ENCODE measurements at regions not wholly inside any gene's neighbourhood (a gene's known extent, or its start where the extent isn't known, plus 50 kb on each side); places are given as distances from the start of the nearest gene placed in this dataset.

GRCh38 chr1:221100611-221101010 lies 221.4 kb downstream of the HLX start:
- DNase-seq (ENCODE audit: low spot score) = no peak
- intact Hi-C loops (cut with micrococcal nuclease; ENCODE audit: unreplicated experiment) = no loop called here

GRCh38 chr1:221101807-221102605 lies 222.8 kb downstream of the HLX start:
- DNase-seq (ENCODE audit: low spot score) = no peak
- Histone ChIP-seq H3K4me3 (ENCODE audit: low read depth, low read length, poor library complexity, severe bottlenecking) (no peak overlapping the region), H3K36me3 (ENCODE audit: insufficient read depth, low read length) (no peaks in the 10 kb centered on the region), H4K20me1 (ENCODE audit: insufficient read depth, low read length) (no peaks in the 10 kb centered on the region), H3K9me3 (ENCODE audit: low read length) (no peaks in the 10 kb centered on the region), H3K79me2 (ENCODE audit: insufficient read depth, low read depth, low read length) (no peaks in the 10 kb centered on the region), H2AFZ (ENCODE audit: low read length) (no peak overlapping the region), H3K27ac (ENCODE audit: low read depth, low read length, poor library complexity, severe bottlenecking) (no peak overlapping the region), H3K9me2 (ENCODE audit: insufficient read depth, low read length) (no peaks in the 10 kb centered on the region), H3K4me2 (ENCODE audit: low read length) (no peak overlapping the region), H3K4me1 (ENCODE audit: insufficient read depth, low read length, poor library complexity, severe bottlenecking) (no peaks in the 10 kb centered on the region)
- POLR2A ChIA-PET = no interaction called here
- TF ChIP-seq EZH2phosphoT487 (IDR thresholded peaks at IDR 0.05; ENCODE audit: borderline replicate concordance, low read depth, low read length) (no peak), CTCF (conservative IDR thresholded peaks at IDR 0.05; ENCODE audit: low read length) (no peak)
- CTCF ChIA-PET (ENCODE audit: unreplicated experiment) = no interaction called here
- no TSS peak for BruUV-seq (replicated peaks)
- intact Hi-C loops (cut with micrococcal nuclease; ENCODE audit: unreplicated experiment) = no loop called here

More at GRCh38 chr1:221100611-221101010, 221.4 kb downstream of the HLX start:
- H3K4me3 ChIP-seq (ENCODE audit: low read depth, low read length, poor library complexity, severe bottlenecking) = no peak overlapping the region
- H4K20me1 ChIP-seq (ENCODE audit: insufficient read depth, low read length) = no peaks in the 10 kb centered on the region
- CTCF ChIA-PET (ENCODE audit: unreplicated experiment) = no interaction called here
- H3K36me3 ChIP-seq (ENCODE audit: insufficient read depth, low read length) = no peaks in the 10 kb centered on the region
- H3K9me3 ChIP-seq (ENCODE audit: low read length) = no peaks in the 10 kb centered on the region
- H3K79me2 ChIP-seq (ENCODE audit: insufficient read depth, low read depth, low read length) = no peaks in the 10 kb centered on the region
- no peak overlapping the region for H3K27ac ChIP-seq (ENCODE audit: low read depth, low read length, poor library complexity, severe bottlenecking)
- H2AFZ ChIP-seq (ENCODE audit: low read length) = no peak overlapping the region
- no peaks in the 10 kb centered on the region for H3K4me1 ChIP-seq (ENCODE audit: insufficient read depth, low read length, poor library complexity, severe bottlenecking)
- POLR2A ChIA-PET = no interaction called here
- H3K4me2 ChIP-seq (ENCODE audit: low read length) = no peak overlapping the region
- no peaks in the 10 kb centered on the region for H3K9me2 ChIP-seq (ENCODE audit: insufficient read depth, low read length)
- no TSS peak for BruUV-seq (replicated peaks)
- no peak for TF ChIP-seq CTCF (conservative IDR thresholded peaks at IDR 0.05; ENCODE audit: low read length)
- no peak for TF ChIP-seq EZH2phosphoT487 (IDR thresholded peaks at IDR 0.05; ENCODE audit: borderline replicate concordance, low read depth, low read length)

- no peaks in the 10 kb centered on the region for H4K20me1 ChIP-seq (ENCODE audit: insufficient read depth, low read length)
- DNase-seq (ENCODE audit: low spot score) = no peak
- CTCF ChIA-PET (ENCODE audit: unreplicated experiment) = no interaction called here
- TF ChIP-seq CTCF (conservative IDR thresholded peaks at IDR 0.05; ENCODE audit: low read length) = no peak
- TF ChIP-seq EZH2phosphoT487 (IDR thresholded peaks at IDR 0.05; ENCODE audit: borderline replicate concordance, low read depth, low read length) = no peak
- no peak overlapping the region for H3K4me3 ChIP-seq (ENCODE audit: low read depth, low read length, poor library complexity, severe bottlenecking)
- no peaks in the 10 kb centered on the region for H3K79me2 ChIP-seq (ENCODE audit: insufficient read depth, low read depth, low read length)
- no TSS peak for BruUV-seq (replicated peaks)
- no peaks in the 10 kb centered on the region for H3K36me3 ChIP-seq (ENCODE audit: insufficient read depth, low read length)
- no peak overlapping the region for H3K4me2 ChIP-seq (ENCODE audit: low read length)
- intact Hi-C loops (cut with micrococcal nuclease; ENCODE audit: unreplicated experiment) = no loop called here
- H2AFZ ChIP-seq (ENCODE audit: low read length) = no peak overlapping the region
- no peaks in the 10 kb centered on the region for H3K9me3 ChIP-seq (ENCODE audit: low read length)
- POLR2A ChIA-PET = no interaction called here
- no peaks in the 10 kb centered on the region for H3K4me1 ChIP-seq (ENCODE audit: insufficient read depth, low read length, poor library complexity, severe bottlenecking)
- H3K9me2 ChIP-seq (ENCODE audit: insufficient read depth, low read length) = no peaks in the 10 kb centered on the region
- H3K27ac ChIP-seq (ENCODE audit: low read depth, low read length, poor library complexity, severe bottlenecking) = no peak overlapping the region
Observed at GRCh38 chr1:221104596-221104995, 225.4 kb downstream of the HLX start.
